ENCODE measurements at regions not wholly inside any gene's neighbourhood (a gene's known extent, or its start where the extent isn't known, plus 50 kb on each side); places are given as distances from the start of the nearest gene placed in this dataset.

- TF ChIP-seq CTCF (IDR thresholded peaks at IDR 0.05; ENCODE audit: poor library complexity, severe bottlenecking) (no peak), EP300 (conservative IDR thresholded peaks at IDR 0.05; ENCODE audit: poor library complexity, severe bottlenecking) (no peak)
These were observed 1446.8 kb downstream of the MRPL39 start for GRCh38 chr21:24160528-24160927.

All from neural cell (in vitro differentiated cells).